H9 (cell line): ENCODE measurements at regions not wholly inside any gene's neighbourhood (a gene's known extent, or its start where the extent isn't known, plus 50 kb on each side); places are given as distances from the start of the nearest gene placed in this dataset.

ENCODE experiments used
- DNase-seq: peaks from one replicate; pipeline ENCODE4 v3.0.0-alpha.2; 2017
- H2AFZ ChIP-seq: one replicate; pipeline ENCODE4 v1.6.1; 2013; ENCODE audit warnings: mild to moderate bottlenecking, low read length, control low read depth, moderate library complexity
- H2AK5ac ChIP-seq: 2 replicates; pipeline ENCODE4 v1.6.1; 2013; ENCODE audit warnings: low read length, control low read depth, mixed read lengths; ENCODE audit not compliant: insufficient read length
- H2BK120ac ChIP-seq: one replicate; pipeline ENCODE4 v1.6.1; 2013; ENCODE audit warnings: low read depth, mild to moderate bottlenecking, low read length, control low read depth, inconsistent platforms; ENCODE audit not compliant: poor library complexity, severe bottlenecking
- H2BK12ac ChIP-seq: 2 replicates; pipeline ENCODE4 v1.6.1; 2013; ENCODE audit warnings: low read length, control low read depth, mixed read lengths, low read depth; ENCODE audit not compliant: insufficient read length
- H2BK15ac ChIP-seq: 2 replicates; pipeline ENCODE4 v1.6.1; 2013; ENCODE audit warnings: low read depth, low read length, control low read depth
- H2BK20ac ChIP-seq: one replicate; pipeline ENCODE4 v1.6.1; 2013; ENCODE audit warnings: low read depth, mild to moderate bottlenecking, low read length, control low read depth, inconsistent platforms; ENCODE audit not compliant: poor library complexity, severe bottlenecking
- H2BK5ac ChIP-seq: 2 replicates; pipeline ENCODE4 v1.6.1; 2013; ENCODE audit warnings: low read length, control low read depth, mixed read lengths; ENCODE audit not compliant: insufficient read length
- H3K14ac ChIP-seq: 2 replicates; pipeline ENCODE4 v1.6.1; 2013; ENCODE audit warnings: low read length, control low read depth; ENCODE audit not compliant: insufficient read depth
- H3K18ac ChIP-seq: 2 replicates; pipeline ENCODE4 v1.6.1; 2013; ENCODE audit warnings: low read depth, mild to moderate bottlenecking, mixed read lengths, low read length, control low read depth; ENCODE audit not compliant: insufficient read length
- H3K23ac ChIP-seq: 2 replicates; pipeline ENCODE4 v1.6.1; 2013; ENCODE audit warnings: low read length, control low read depth, mixed read lengths, low read depth; ENCODE audit not compliant: insufficient read length
- H3K23me2 ChIP-seq: 2 replicates; pipeline ENCODE4 v1.6.1; 2013; ENCODE audit warnings: low read depth, mild to moderate bottlenecking, mixed read lengths, low read length, control low read depth; ENCODE audit not compliant: insufficient read length, poor library complexity, severe bottlenecking
- H3K27ac ChIP-seq: 2 replicates; pipeline ENCODE4 v1.5.1; 2013; ENCODE audit warnings: low read length, control low read depth, mixed read lengths, low read depth; ENCODE audit not compliant: insufficient read length
- H3K27me3 ChIP-seq: 2 replicates; pipeline ENCODE4 v1.6.1; 2013; ENCODE audit warnings: low read length, control low read depth, inconsistent platforms; ENCODE audit not compliant: insufficient read depth
- H3K4ac ChIP-seq: 2 replicates; pipeline ENCODE4 v1.6.1; 2013; ENCODE audit warnings: low read depth, mild to moderate bottlenecking, control low read depth, inconsistent platforms, low read length, moderate library complexity
- H3K4me1 ChIP-seq: 2 replicates; pipeline ENCODE4 v1.6.1; 2013; ENCODE audit warnings: low read length, control low read depth, inconsistent platforms; ENCODE audit not compliant: insufficient read depth
- H3K4me2 ChIP-seq: 2 replicates; pipeline ENCODE4 v1.6.1; 2013; ENCODE audit warnings: low read length, control low read depth, mixed read lengths; ENCODE audit not compliant: insufficient read length, insufficient read depth
- H3K56ac ChIP-seq: 2 replicates; pipeline ENCODE4 v1.6.1; 2013; ENCODE audit warnings: low read depth, mild to moderate bottlenecking, mixed read lengths, low read length, control low read depth; ENCODE audit not compliant: insufficient read length
- H3K79me1 ChIP-seq: 2 replicates; pipeline ENCODE4 v1.6.1; 2013; ENCODE audit warnings: low read depth, mild to moderate bottlenecking, moderate library complexity, low read length, control low read depth, inconsistent platforms; ENCODE audit not compliant: insufficient read depth, poor library complexity, severe bottlenecking
- H3K79me2 ChIP-seq: 2 replicates; pipeline ENCODE4 v1.6.1; 2013; ENCODE audit warnings: low read length, control low read depth, inconsistent platforms; ENCODE audit not compliant: insufficient read depth
- H3K9ac ChIP-seq: 2 replicates; pipeline ENCODE4 v1.6.1; 2013; ENCODE audit warnings: low read length, control low read depth, mixed read lengths; ENCODE audit not compliant: insufficient read length; ENCODE audit errors: extremely low read depth
- H3K9me3 ChIP-seq: one replicate; pipeline ENCODE4 v1.6.1; 2013; ENCODE audit warnings: low read depth, low read length, inconsistent platforms; ENCODE audit not compliant: control insufficient read depth
- H3T11ph ChIP-seq: one replicate; pipeline ENCODE4 v1.6.1; 2013; ENCODE audit warnings: mild to moderate bottlenecking, low read length, control low read depth, inconsistent platforms
- H4K20me1 ChIP-seq: one replicate; pipeline ENCODE4 v1.6.1; 2013; ENCODE audit not compliant: control insufficient read depth, insufficient read length, insufficient read depth
- H4K5ac ChIP-seq: 2 replicates; pipeline ENCODE4 v1.6.1; 2013; ENCODE audit warnings: low read depth, mild to moderate bottlenecking, mixed read lengths, low read length, control low read depth; ENCODE audit not compliant: insufficient read length
- H4K8ac ChIP-seq: replicated peaks from 2 replicates; pipeline ENCODE4 v1.6.1; 2013; ENCODE audit warnings: low read length, control low read depth, mixed read lengths, low read depth; ENCODE audit not compliant: insufficient read length
- H4K91ac ChIP-seq: 2 replicates; pipeline ENCODE4 v1.6.1; 2013; ENCODE audit warnings: low read depth, mild to moderate bottlenecking, moderate library complexity, mixed read lengths, low read length, control low read depth; ENCODE audit not compliant: insufficient read length
- H3K27ac Mint-ChIP-seq, 3 experiments: 2 replicates in 2 of 3; 3 replicates in 1 of 3; pipeline ENCODE4 v1.8.0; 2020 to 2021; ENCODE audit warnings: mixed read lengths in 3 of 3, mild to moderate bottlenecking in 1 of 3, moderate library complexity in 1 of 3
- H3K27me3 Mint-ChIP-seq: 2 replicates; pipeline ENCODE4 v1.8.0; 2021; ENCODE audit warnings: low read depth, mild to moderate bottlenecking, moderate library complexity, mixed read lengths
- H3K36me3 Mint-ChIP-seq, 3 experiments: 2 replicates in 2 of 3; 3 replicates in 1 of 3; pipeline ENCODE4 v1.8.0; 2020 to 2021; ENCODE audit warnings: low read depth in 3 of 3, mixed read lengths in 3 of 3; ENCODE audit not compliant: insufficient read depth in 1 of 3
- H3K4me1 Mint-ChIP-seq, 2 experiments: 2 replicates each; pipeline ENCODE4 v1.8.0; 2020; ENCODE audit warnings: mixed read lengths in 2 of 2
- H3K4me3 Mint-ChIP-seq, 2 experiments: 2 replicates in 1 of 2; 3 replicates in 1 of 2; pipeline ENCODE4 v1.8.0; 2020 to 2021; ENCODE audit warnings: mild to moderate bottlenecking in 2 of 2, mixed read lengths in 2 of 2, moderate library complexity in 1 of 2
- H3K9me3 Mint-ChIP-seq, 2 experiments: 2 replicates in 1 of 2; 3 replicates in 1 of 2; pipeline ENCODE4 v1.8.0; 2020; ENCODE audit warnings: mild to moderate bottlenecking in 2 of 2, mixed read lengths in 2 of 2, moderate library complexity in 1 of 2
- CTCF ChIP-seq: fragments of 200-600 bp; sonication (generic); conservative IDR thresholded peaks from 3 replicates; pipeline ENCODE4 v1.8.0; 2021; ENCODE audit warnings: antibody characterized with exemption, mild to moderate bottlenecking
- WGBS: extraction: QIAGEN DNeasy Blood & Tissue Kit; methylation state at CpG from one replicate; pipeline ENCODE4 v1.1.7; 2013; ENCODE audit warnings: missing lambda C conversion rate, low lambda C conversion rate, mixed read lengths; ENCODE audit not compliant: insufficient read length; ENCODE audit errors: extremely low coverage; 5-methylcytosine and 5-hydroxymethylcytosine counted together

- H3K4me2 ChIP-seq = no peak overlapping the region
- H3K23me2 ChIP-seq = no peaks in the 10 kb centered on the region
- H4K20me1 ChIP-seq = no peaks in the 10 kb centered on the region
- TF ChIP-seq CTCF = no peak
- no peak overlapping the region for H4K5ac ChIP-seq
- no peak overlapping the region for H2BK15ac ChIP-seq
- Mint-ChIP-seq H3K27me3 (no peaks in the 10 kb centered on the region), H3K4me1 (peaks cover 0 to 6% of the 10 kb centered on the region in 2 experiments; a peak in 1 of 4 replicates), H3K27ac (no peak overlapping the region), H3K9me3 (no peaks in the 10 kb centered on the region), H3K4me3 (no peak overlapping the region), H3K36me3 (no peaks in the 10 kb centered on the region)
- no peak overlapping the region for H2BK120ac ChIP-seq
- H2BK12ac ChIP-seq = no peak overlapping the region
- no peak overlapping the region for H3K18ac ChIP-seq
- H3K9me3 ChIP-seq = no peaks in the 10 kb centered on the region
- H3K14ac ChIP-seq = no peak overlapping the region
- H2BK20ac ChIP-seq = no peak overlapping the region
- no peak overlapping the region for H3K4ac ChIP-seq
- WGBS = no CpG with 5 or more reads among the region's 4 CpGs
- DNase-seq = no peak
- no peak overlapping the region for H3K27ac ChIP-seq
- no peak overlapping the region for H4K8ac ChIP-seq
- no peaks in the 10 kb centered on the region for H3K27me3 ChIP-seq
- no peak overlapping the region for H3K56ac ChIP-seq
- no peak overlapping the region for H3K9ac ChIP-seq
- H3K4me1 ChIP-seq = no peaks in the 10 kb centered on the region
- H3K79me1 ChIP-seq = no peaks in the 10 kb centered on the region
- H2AK5ac ChIP-seq = no peak overlapping the region
- H4K91ac ChIP-seq = no peak overlapping the region
- no peak overlapping the region for H2BK5ac ChIP-seq
- H3K23ac ChIP-seq = no peak overlapping the region
- no peak overlapping the region for H2AFZ ChIP-seq
- no peak overlapping the region for H3T11ph ChIP-seq
- H3K79me2 ChIP-seq = no peaks in the 10 kb centered on the region
Observed at GRCh38 chr2:157190151-157190550, 67.4 kb upstream of the GALNT5 start.
